SK-N-DZ (cell line): ENCODE measurements at regions not wholly inside any gene's neighbourhood (a gene's known extent, or its start where the extent isn't known, plus 50 kb on each side); places are given as distances from the start of the nearest gene placed in this dataset.

Source experiments
- DNase-seq: peaks from one replicate; pipeline ENCODE4 v3.0.0-alpha.2; 2015; ENCODE audit warnings: low spot score

DNA sequence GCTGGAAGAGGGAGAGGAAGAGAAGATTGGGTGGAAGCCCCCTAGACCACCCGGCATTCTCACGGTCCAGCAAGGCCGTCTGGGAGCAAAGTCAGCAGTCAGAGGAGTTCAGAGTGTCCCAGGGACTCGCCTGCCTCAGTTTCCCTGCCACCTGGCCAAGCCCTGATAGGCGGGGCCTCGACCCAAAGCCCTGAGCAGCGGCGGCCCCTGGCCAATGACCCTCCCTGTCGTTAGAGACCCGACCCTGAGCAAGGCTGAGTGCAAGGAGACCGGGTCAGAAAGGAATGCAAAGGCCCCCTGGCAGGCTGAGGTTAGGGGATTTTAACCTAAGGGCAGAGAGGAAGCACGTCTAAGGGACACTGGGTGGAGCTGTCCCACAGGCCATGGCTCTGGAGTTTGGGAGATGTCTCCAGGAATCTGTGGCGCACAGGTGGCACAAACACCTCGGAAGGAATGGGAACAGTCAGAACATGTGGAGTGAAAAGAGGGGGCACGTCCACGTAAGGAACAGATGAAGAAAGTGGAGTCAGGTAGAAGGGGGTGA is 196.8 kb upstream of the PDE1C start:
- no peak for DNase-seq

DNA sequence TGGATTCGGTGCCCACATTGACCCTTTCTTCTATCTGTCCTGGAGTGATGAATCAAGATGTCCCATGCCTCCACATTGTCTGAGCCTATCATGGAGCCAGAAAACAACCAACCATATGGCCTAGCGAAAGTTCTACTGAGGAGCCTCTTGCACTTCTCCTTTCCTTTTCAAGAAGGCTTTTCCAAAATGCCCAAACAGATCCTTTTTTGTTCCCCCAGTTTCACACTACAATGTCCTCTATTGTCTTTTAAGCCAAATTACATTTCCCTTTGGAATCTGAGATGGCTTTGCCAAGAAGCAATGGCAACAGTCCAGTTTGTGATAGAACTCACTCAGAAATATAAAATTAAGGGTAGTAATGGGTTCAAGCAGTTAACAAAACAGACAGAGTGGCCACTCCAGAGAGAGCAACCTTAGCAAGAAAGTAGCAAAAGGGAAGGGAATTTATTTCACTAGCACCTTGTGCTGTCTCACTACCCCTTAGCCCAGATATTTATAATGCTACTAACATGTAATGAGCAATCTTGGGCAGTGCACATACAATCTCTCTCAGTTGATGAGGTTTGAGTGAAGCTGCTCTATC is 194.6 kb upstream of the PDE1C start:
- DNase-seq, result no peak

DNA sequence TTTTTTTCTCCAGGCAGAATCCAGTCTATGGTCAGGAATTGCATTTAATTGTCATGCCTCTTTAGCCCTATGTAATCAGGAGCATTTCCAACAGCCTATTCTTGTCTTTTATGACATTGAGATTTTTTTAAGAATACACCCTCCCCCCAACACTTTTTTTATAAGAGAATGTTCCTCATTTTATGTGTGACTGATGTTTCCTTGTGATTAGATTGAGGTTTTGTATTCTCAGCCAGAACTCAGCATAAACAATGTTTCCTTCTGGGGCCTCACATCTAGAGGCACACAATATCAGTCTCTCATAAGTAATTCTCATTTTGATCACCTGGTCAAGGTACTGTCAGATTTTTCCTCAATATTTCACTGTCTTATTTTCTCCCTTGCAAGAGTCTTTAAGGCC is 193.4 kb upstream of the PDE1C start:
- no peak for DNase-seq

DNA sequence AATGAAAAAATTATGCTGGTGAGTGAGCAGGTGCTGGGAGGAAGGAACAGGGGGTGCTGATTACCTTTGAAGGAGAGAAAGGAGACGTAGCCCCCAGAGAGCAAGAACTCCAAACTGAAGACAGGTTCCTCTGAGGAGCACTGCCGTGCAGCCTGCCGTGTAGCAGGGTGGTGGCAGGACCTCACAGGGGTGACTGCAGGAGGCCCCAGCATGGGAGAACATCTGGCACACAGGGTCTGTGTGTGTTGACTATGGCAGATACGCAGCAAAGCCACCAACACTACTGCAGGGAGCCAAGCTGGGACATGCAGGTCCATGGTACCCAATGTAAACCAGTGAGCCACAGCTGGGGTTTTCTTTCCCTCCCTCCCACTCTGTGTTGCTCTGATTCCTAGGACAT is 192.1 kb upstream of the PDE1C start:
- DNase-seq, result no peak

DNA sequence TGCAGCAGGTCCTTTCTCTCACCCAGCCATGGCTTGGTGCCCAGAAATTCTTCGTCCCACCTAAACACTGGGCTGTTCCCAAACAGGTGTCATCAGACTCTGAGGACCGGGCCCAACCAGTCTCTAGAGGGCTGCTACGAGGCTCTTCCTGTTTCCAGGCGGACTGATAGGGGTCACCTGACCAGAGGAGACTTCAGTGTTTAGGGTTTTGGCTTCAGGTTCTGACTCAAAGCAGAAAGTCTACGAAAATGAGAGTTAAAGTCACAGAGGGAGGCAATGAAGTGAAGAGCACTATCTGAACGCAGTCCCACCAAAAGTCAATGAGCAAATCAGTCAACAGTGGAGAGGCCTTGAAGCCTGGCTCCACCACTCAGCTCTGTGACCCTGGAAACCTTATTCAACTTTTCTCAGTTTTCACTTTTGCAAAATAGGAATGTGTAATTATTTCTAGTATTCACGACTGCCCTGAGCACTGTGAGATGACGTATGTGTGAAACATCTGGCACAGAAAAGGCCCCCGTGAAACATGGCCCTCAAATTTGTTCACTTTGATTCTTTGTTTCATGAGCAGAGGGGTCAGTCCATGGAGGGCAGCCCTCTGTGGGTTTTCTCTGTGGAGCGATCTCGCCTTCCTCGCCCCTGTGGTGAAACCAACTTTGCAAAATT is 189.9 kb upstream of the PDE1C start:
- no peak for DNase-seq

DNA sequence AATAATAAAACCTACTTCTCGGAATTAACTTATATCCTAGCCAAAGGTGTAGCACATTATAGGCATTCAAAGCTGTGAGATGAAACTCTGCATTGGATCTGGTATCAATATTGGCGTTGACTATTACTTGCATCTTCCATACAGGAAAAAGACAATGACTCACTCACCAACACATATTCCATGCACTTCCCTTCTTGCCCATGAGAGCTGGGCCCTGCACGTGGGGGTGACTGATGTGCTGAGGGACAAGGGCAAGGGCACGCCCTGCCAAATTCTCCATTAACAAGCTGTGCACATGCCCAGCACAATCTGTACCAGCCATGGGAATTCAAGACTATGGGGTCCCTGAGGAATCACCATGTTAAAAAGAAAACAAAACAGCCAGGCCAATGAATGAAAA is 188.1 kb upstream of the PDE1C start:
- DNase-seq, result no peak

DNA sequence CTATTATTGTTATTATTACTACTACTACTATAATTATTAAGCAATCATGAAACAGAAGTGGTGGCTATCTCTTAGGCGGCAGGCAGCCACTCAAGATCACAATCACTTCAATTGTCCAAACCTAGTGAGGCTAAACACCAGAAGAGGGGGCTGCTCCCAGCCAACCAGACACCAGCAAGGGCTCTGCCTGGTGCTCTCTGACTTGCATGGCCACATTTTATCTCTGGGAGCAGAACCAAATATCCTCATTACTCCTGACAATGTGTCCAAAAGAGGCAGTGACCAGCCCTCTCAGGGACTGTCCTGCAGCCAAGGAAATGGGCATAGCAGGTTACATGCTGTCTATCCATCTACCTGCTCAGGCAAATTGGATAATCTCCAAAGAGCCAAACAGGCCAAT is 187.4 kb upstream of the PDE1C start:
- DNase-seq, result no peak

DNA sequence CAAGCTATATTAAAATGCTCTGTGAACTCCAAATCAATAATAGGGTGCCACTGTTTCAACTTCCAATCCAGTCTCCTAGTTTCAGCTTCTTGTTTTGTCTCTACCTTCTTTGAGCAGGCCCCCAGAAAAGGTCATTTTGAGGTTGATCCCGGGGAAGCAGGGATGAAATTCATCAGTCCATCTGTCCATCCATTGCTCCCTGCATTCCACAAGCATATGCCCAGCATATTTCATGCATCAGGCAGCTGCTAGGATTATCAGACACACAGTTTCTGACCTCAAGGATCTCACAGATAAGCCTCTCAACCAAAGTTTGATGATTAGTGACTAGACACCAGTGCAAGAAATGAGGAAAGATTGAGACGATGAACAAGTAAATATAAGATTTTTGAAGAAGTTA is 186.6 kb upstream of the PDE1C start:
- no peak for DNase-seq

DNA sequence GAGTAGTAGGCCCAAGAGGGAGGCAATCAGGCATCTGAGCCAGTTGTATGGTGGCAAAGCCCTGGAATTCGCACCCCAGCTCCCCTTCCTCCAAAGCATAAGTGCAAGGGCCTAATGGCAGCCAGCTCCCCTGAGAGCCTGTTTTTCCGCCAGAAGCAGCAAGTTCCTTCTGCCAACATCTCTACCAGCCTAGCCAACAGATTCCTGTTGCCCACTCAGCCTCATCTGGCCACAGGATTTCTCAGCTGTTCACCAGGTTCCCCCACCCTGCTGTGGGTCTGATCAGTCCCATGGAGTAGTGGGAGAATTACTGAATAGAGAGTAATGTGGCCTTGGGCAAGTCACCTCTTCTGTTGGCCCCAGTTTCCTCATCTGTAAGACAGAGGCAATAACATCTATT is 186.2 kb upstream of the PDE1C start:
- DNase-seq, result no peak

DNA sequence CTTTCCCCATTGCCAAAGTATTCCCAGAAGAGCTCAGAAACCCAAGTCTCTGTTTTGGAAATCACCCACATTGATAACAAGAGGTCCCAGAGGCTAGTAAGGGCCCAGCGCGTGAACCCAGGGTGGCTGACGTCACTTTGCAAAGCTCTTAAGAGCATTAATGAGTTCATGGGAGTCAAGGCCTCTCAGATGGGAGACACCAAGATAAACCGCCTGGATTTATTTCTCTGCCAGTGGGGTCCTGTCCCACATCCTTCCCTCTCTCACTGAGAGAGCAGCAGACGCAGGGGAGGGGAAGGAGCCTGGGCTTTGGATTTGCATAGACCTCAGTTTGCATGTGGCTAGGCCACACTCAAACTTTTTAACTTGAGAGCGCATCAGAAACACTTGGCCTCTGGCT is 184.8 kb upstream of the PDE1C start:
- DNase-seq, result no peak

DNA sequence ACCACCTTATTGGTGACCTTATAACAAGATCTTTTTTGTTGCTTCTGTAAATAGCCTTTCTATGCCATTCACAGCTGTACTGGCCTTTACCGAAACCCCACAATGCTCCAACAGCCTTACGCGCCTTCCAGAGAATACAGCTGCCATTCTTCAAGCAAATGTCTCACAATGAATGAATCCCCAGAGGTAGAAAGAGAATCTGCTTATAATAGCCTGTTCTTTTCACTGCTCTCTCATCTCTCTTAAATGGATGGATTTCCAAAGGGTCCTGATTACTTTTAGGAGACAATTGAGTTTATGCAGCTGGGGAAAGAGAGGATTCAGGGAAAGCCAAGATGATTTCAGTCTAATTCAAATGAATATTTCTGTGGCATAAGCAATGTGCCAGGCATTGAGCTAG is 183.1 kb upstream of the PDE1C start:
- DNase-seq, result no peak

DNA sequence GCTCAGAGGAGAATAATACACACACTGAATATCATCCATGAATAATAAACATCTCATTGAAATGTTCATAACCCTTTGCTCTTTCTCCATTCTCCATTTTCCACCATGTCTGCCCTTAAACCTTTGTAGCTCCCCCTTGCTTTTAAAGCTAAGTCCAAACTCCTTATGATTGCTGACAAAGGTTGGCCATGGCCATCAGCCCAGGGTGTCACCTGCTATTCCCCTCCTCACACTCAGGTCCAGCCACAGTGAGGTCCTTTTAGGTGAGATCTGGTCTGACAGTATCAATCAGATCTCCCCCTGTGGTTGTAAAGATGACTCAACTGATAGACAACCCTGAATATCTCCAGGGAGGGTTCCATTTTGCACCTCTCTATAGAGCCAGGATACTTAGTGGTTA is 181.5 kb upstream of the PDE1C start:
- DNase-seq, result no peak

DNA sequence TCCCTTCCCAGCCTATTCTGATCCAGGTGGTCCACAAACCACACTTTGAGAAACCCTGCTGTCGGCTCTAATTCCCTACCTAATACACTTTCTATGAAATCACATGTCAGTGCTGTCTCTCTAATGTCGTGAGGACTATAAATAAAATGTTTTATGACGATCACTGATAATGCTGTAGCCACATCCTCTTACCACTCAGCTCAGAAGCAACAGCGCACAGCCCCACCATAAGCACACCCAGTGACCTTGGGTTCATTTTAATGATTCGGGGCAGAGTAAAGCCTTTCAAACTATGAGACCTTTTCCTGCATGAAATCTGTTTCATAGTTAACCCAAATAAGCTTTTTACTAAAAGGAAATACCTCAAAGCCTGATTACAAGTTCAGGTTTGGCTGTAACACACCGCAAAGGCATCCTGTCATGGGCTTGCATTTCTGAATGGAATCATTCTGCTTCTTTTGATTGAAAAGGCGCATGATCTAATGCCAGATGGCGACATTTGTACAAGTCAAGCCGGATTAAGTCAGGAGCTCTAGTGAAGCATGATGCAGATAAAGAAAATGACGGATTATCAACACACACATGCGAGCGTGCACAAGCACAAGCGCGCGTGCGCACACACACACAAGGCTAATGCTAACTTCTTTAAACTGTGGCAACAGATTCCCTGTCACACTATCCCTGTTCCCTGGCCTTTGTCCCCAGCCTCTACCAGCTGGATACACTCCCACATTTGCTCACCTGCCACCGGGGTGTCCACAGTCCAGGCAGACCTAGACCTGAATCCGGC is 180.5 kb upstream of the PDE1C start:
- DNase-seq, result no peak

DNA sequence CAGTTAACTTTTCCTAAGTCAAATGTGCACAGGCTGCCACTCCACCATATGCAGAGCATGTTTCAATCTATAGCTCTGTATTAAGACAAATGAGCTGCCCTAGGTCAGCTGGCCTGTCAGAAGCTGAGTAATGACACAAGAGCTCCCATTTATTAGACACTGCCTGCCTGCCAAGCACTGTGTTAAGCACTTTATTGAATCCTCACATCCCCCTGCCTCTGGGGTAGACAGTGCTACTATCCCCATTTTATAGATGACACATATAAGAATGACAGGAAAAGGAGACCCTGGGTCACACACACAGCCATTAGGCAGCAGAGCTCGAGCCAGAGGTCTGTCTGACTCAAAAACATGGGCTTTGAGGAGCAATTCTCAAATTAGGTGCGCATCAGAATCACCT is 179.8 kb upstream of the PDE1C start:
- no peak for DNase-seq

DNA sequence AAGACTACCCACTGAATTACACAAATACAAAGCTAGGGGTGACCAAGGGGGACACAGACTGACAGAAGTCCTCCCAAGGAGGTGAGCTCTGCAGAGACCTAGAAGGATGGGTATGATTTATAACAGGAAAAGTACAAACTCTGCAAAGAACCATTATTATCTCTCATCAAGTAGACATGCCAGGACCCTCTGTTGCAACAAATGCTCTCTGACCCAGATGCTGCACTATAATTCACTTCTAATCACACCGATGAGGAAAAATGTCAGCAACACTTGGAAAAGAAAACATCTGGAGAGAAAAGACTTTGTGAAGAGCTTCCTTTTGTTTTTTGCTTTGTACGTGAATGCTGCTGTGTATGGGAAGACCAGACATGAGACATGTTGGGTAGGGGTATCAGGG is 178.3 kb upstream of the PDE1C start:
- DNase-seq, result no peak

DNA sequence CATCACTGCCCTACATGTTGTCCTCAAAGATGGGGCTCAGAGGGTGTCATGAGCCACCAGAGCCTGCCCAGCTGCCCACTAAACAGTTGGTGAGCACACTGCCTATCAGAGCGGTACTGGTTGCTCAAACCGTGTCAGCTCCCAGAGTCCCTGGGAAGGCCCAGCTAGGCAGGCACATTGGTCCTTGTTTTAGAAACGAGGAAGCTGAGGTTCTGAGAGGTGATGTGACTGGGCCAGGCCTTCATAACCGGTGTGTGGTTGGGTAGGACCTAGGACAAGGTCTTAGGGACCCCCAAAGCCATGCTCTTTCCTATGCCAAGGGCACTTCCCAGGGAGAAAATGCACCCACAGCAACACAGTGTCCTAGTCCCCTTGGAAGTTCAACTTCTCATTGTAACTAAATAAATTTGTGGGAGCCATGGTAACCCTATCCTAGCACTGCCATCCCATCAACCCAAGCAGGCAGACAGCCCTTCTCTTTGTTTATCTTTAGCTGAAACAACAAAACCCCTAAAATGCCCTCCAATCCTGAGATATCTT is 174.7 kb upstream of the PDE1C start:
- DNase-seq, result no peak

DNA sequence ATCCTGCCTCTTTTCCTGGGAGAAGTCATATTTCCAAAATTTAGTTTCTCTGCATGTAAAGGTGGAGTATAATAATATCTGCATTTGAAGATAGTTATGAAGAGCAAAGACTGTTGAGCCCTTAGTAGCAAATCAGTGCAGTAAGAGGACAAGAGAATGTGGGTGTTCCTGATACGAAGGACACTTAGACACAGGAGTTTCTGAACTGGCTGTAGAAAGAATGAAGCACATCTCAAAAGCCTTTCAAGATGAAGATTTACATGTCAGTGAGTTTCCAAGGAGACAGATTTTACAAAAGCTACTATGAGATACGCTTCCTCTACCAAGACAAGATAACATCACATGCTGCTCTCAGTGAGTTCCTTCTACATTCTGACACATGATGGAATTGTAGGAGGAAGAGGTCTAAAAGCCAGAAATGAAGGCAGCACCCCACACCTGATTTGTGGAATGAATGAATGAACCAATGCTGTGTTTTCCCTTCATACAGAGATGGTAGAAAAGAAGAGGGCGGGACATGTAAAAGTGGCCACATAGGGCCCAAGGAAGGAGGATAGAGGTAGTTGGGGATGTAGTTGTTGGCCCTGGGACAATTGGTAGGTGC is 173.6 kb upstream of the PDE1C start:
- no peak for DNase-seq

DNA sequence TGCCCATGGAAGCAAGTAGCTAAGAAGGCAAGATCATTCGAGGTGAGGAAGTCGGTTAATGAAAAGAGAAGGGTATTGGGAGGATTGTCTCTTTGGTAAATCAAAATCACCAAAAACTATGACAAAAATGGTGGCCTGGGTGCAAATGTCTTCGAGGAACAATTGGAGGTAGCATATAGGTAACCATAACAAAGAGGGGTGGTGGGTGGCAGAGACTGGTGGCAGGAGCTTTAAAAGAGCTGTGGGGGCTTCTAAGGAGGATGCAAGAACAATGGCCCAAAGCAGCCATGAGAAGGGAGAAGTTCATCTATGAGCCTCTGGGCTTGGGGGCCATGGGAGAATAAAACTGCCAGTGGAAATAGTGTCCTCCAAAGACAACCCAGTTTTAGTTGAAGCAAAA is 172.2 kb upstream of the PDE1C start:
- DNase-seq, result no peak

DNA sequence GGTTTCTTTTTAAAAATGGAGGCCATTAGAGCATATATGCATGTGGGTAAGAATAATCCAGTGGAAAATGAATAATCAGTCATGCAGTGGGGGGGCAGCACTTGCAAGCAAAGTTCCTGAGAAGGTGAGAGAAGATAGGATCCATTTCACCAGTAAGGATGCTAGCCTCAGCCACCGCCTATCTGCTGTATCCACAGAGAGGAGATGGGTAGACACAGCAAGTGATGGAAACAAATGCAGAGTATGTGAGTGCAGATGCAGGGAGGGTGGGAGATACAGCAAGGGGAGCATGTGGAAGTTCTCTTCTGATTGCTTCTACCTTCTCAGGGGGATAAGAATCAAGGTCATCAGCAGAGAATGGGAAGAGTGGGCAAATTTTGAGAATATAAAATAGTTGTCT is 171.4 kb upstream of the PDE1C start:
- DNase-seq, result no peak

DNA sequence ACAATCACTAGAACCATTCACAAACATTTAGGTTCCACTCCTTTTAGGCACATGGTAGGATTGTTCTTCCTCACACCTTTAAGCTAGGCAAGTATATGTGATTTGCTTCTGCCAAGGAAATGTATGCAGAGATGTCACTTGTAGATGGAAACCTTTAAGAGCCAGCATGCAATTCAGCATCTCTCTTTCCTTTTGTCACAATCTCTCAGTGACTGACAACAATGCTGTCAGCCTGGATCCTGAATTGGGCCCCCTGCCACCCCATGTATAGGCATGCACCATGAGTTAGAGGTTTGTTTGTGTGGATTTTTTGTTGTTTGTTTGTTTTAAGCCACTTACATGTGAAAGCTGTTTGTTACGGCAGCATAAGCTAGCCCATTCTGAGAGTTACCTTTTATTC is 169.6 kb upstream of the PDE1C start:
- no peak for DNase-seq

DNA sequence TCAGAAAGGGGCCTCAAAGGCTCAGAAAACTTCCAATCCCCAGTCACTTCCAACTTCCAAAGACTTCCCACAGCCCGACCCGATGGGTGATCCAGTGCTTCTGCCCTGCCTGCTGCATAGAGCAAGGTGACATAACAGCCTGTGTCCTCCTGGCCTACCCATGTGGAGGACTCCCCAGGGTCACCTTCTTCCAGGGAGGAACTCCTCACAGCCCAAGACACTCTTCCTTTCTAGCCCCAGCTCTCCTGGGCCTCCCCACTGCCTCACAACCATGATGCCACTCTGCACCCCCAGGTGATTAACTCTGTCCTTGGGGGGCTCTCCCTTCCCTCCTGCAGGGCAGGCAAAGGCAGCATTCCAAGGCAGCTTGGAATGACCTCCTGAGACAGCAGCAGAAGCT is 158.4 kb upstream of the PDE1C start:
- no peak for DNase-seq

DNA sequence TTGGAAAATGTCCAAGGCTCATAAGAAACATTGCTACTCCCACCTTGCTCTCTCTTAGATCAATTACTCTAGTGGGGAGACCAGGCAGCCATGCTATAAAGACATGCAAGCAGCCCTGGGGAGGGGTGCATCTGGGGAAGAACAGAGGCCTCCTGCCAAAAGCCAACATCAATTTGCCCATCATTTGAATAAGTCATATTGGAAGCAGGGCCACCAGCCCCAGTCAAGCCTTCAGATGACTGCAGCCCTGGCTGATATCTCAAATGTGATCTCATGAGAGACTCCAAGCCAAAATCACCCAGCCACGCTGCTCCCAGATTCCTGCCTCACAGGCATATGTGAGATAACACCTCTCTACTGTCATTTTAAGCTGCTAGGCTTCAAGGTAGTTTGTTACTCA is 157.5 kb upstream of the PDE1C start:
- DNase-seq, result no peak
